GM12878 (cell line): ENCODE measurements at regions not wholly inside any gene's neighbourhood (a gene's known extent, or its start where the extent isn't known, plus 50 kb on each side); places are given as distances from the start of the nearest gene placed in this dataset.

Experiments used
- ATAC-seq: fragments of 200-7000 bp; cut with Tn5 transposase; 3 replicates; pipeline ENCODE4 v1.9.1; 2020; ENCODE audit warnings: mild to moderate bottlenecking, moderate library complexity
- BruUV-seq: library from RNA; stranded (reverse); fragments of 400-500 nt; replicated peaks from 2 replicates; lab custom pipeline; 2021; lab: Mats Ljungman, UMichigan
- CTCF ChIA-PET: fragments of 300-600 bp; sonication (Branson Sonifier 250); formaldehyde crosslinking; extraction: SDS; loops from one replicate; lab custom pipeline; 2021; ENCODE audit warnings: inconsistent platforms; lab: Yijun Ruan, JAX
- POLR2A ChIA-PET: fragments of 350-600 bp; formaldehyde crosslinking; extraction: SDS; loops from one replicate; lab custom pipeline; 2021; ENCODE audit warnings: inconsistent platforms; lab: Charles Lee
- RAD21 ChIA-PET: fragments of 300-600 bp; sonication (Branson Sonifier 250); formaldehyde crosslinking; loops from one replicate; lab custom pipeline; 2023; ENCODE audit warnings: antibody characterized with exemption; ENCODE audit not compliant: unreplicated experiment; lab: Charles Lee
- SMC1A ChIA-PET: fragments of 300-600 bp; sonication (Branson Sonifier 250); formaldehyde crosslinking; loops from one replicate; lab custom pipeline; 2023; ENCODE audit not compliant: unreplicated experiment, uncharacterized antibody; lab: Charles Lee
- DNase-seq: peaks from one replicate; pipeline ENCODE4 v3.0.0-alpha.2; 2011; ENCODE audit warnings: low read depth, low spot score
- FAIRE-seq: peaks from 3 replicates; lab custom pipeline; 2011; peaks lifted over from hg19 to GRCh38; lab: Jason Lieb, UNC
- H2AFZ ChIP-seq: 2 replicates; pipeline ENCODE4 v1.6.0; 2011; ENCODE audit warnings: low read depth, low read length, control low read depth; ENCODE audit not compliant: control insufficient read depth
- H3K27ac ChIP-seq: 2 replicates; pipeline ENCODE4 v1.5.1; 2011; ENCODE audit warnings: control low read depth; ENCODE audit not compliant: control insufficient read depth, insufficient read depth
- H3K27me3 ChIP-seq, 2 experiments: replicated peaks in 1 of 2; 2 replicates each; pipeline versions ENCODE4 v1.6.0 to v1.6.1; 2011; ENCODE audit warnings: low read length in 1 of 2; ENCODE audit not compliant: control insufficient read depth in 2 of 2, insufficient read depth in 2 of 2
- H3K36me3 ChIP-seq, 2 experiments: 2 replicates each; pipeline ENCODE4 v1.5.1; 2011; ENCODE audit warnings: low read length in 1 of 2; ENCODE audit not compliant: control insufficient read depth in 2 of 2, insufficient read depth in 2 of 2
- H3K4me1 ChIP-seq: 2 replicates; pipeline ENCODE4 v1.6.1; 2011; ENCODE audit warnings: mild to moderate bottlenecking, low read length, moderate library complexity, mixed read lengths; ENCODE audit not compliant: control insufficient read depth, insufficient read depth
- H3K4me2 ChIP-seq: 2 replicates; pipeline ENCODE4 v1.6.0; 2011; ENCODE audit warnings: control low read depth; ENCODE audit not compliant: control insufficient read depth, insufficient read depth
- H3K4me3 ChIP-seq: fragments of 200-600 bp; sonication (generic); 2 replicates; pipeline ENCODE4 v1.5.1; 2016
- H3K79me2 ChIP-seq: 2 replicates; pipeline ENCODE4 v1.6.0; 2011; ENCODE audit warnings: low read length; ENCODE audit not compliant: control insufficient read depth, insufficient read depth
- H3K9ac ChIP-seq: 2 replicates; pipeline ENCODE4 v1.8.0; 2011; ENCODE audit warnings: low read length, control low read depth, mixed read lengths; ENCODE audit not compliant: control insufficient read depth, insufficient read depth
- H3K9me3 ChIP-seq: replicated peaks from 3 replicates; pipeline ENCODE4 v1.5.1; 2011; ENCODE audit warnings: mild to moderate bottlenecking, low read length; ENCODE audit not compliant: control insufficient read depth, insufficient read depth
- H4K20me1 ChIP-seq: 2 replicates; pipeline ENCODE4 v1.6.0; 2011; ENCODE audit not compliant: control insufficient read depth, insufficient read depth
- BHLHE40 ChIP-seq, 2 experiments: fragments of 450-650 bp in 1 of 2; IDR thresholded peaks; 2 replicates each; pipeline ENCODE4 v1.6.1; 2011 to 2017; ENCODE audit warnings: low read depth in 2 of 2, borderline replicate concordance in 1 of 2, improper control_type of control experiment in 1 of 2, low read length in 1 of 2, mild to moderate bottlenecking in 1 of 2
- FOS ChIP-seq: IDR thresholded peaks from 3 replicates; pipeline ENCODE4 v1.6.1; 2011; ENCODE audit warnings: borderline replicate concordance; ENCODE audit not compliant: insufficient read length; ENCODE audit errors: extremely low read depth
- FOXM1 ChIP-seq: IDR thresholded peaks from 2 replicates; pipeline ENCODE4 v1.6.1; 2012; ENCODE audit warnings: low read depth, mild to moderate bottlenecking, inconsistent platforms, low read length, moderate library complexity
- GATAD2B ChIP-seq: fragments of 450-650 bp; conservative IDR thresholded peaks from 2 replicates; pipeline ENCODE4 v1.6.1; 2017; ENCODE audit warnings: low read depth, mild to moderate bottlenecking, moderate library complexity
- LARP7 ChIP-seq: fragments of 450-650 bp; IDR thresholded peaks from 2 replicates; pipeline ENCODE4 v1.6.1; 2017; ENCODE audit warnings: mild to moderate bottlenecking
- MTA2 ChIP-seq: fragments of 450-650 bp; IDR thresholded peaks from 2 replicates; pipeline ENCODE4 v1.6.1; 2016; ENCODE audit warnings: low read depth, mild to moderate bottlenecking, moderate library complexity
- RELA ChIP-seq: fragments of 450-650 bp; IDR thresholded peaks from 2 replicates; pipeline ENCODE4 v1.8.0; 2014; ENCODE audit warnings: borderline replicate concordance; ENCODE audit not compliant: partially characterized antibody
- SMAD5 ChIP-seq: IDR thresholded peaks from 2 replicates; pipeline ENCODE4 v1.6.1; 2016; ENCODE audit warnings: antibody characterized with exemption, low read depth
- WGBS: methylation state at CpG from one replicate; pipeline ENCODE4 v1.1.6; 2016; ENCODE audit warnings: low lambda C conversion rate; ENCODE audit not compliant: insufficient replicate concordance, insufficient coverage; ENCODE audit errors: missing lambda C conversion rate; 5-methylcytosine and 5-hydroxymethylcytosine counted together
- in situ Hi-C: fragments of 300-500 bp; cut with MboI; formaldehyde crosslinking; loops from 9 replicates; pipeline ENCODE4 v1.14.3; 2018; ENCODE audit warnings: mixed read lengths
- intact Hi-C: fragments of 100-400 bp; cut with micrococcal nuclease; formaldehyde crosslinking; loops from one replicate; pipeline ENCODE4 v1.14.2; 2022; ENCODE audit not compliant: unreplicated experiment

DNA sequence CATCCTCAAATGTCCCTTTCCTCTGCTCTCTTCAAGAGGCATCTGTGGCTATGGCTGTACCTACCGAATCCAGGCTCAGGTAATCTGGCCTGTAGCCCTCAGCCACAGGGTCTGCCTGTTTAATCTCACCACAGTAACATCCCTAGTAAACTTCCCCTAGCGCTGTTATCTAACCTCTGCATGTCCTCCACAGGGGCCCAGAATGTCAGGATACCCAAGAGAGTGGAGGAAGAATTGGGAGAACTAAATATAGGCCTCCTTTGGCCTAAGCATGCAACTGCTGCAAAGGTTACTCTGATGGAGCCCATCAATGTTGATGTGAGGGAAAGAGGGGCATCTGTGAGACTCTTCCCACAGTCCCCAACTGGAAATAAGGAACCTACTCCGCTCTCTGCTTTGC is 63.2 kb upstream of the IFNG-AS1 start:
- DNase-seq, result no peak
- TF ChIP-seq MTA2, result no peak
- TF ChIP-seq SMAD5, result no peak
- TF ChIP-seq LARP7, result no peak
- H3K9me3 ChIP-seq, result no peaks in the 10 kb centered on the region
- ChIA-PET POLR2A (interaction anchor here (0.7 kb wide), 1 partner anchor 1108 kb away, joined by 6 read pairs; no protein-coding TSS in a partner anchor), CTCF (no interaction called here), SMC1A (interaction anchor here (0.6 to 1.5 kb wide), 2 partner anchors 8 to 424 kb away, joined by 3 to 4 read pairs; no protein-coding TSS in a partner anchor), RAD21 (interaction anchor here (1.0 to 1.5 kb wide), 2 partner anchors 10 to 17 kb away, joined by 3 to 4 read pairs; no protein-coding TSS in a partner anchor)
- in situ Hi-C loops (no loop called here), intact Hi-C loops (no loop called here)
- H3K4me1 ChIP-seq, result no peaks in the 10 kb centered on the region
- no peak overlapping the region for H3K4me3 ChIP-seq
- no peaks in the 10 kb centered on the region for H4K20me1 ChIP-seq
- no peak for ATAC-seq
- H3K9ac ChIP-seq, result no peak overlapping the region
- no peak overlapping the region for H3K27ac ChIP-seq
- H2AFZ ChIP-seq, result no peak overlapping the region
- no peaks in the 10 kb centered on the region for H3K36me3 ChIP-seq
- H3K4me2 ChIP-seq, result no peak overlapping the region
- H3K79me2 ChIP-seq, result no peaks in the 10 kb centered on the region
- 60% methylated on average over 3 of the region's 3 CpGs for WGBS
- no peak for FAIRE-seq
- peaks cover 0 to 1% of the 10 kb centered on the region in 2 experiments; a peak in 2 of 4 replicates for H3K27me3 ChIP-seq
- no TSS peak for BruUV-seq

DNA sequence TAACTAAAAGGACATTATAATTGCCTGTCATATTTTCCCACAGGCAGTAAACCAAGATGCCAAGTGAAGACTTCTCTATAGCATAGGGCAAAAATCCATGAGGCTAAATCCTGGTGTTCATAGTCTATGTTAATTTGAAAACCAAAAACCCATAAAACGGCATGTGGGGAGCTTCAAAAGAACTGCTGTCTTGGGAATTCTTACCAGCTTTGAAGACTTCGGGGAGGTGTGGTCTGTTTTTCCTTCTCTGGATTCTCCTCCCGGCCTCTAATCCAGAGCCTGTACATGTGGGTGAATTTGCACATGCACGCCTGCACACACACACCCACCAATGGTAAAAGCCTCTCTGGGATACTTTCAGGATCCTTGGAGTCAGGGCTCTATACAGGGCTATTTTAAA is 61.9 kb upstream of the IFNG-AS1 start:
- in situ Hi-C loops, result no loop called here
- BruUV-seq, result no TSS peak

More for the DNA sequence above, 61.9 kb upstream of the IFNG-AS1 start:
- DNase-seq (no peak), FAIRE-seq (no peak), ATAC-seq (no peak)
- H3K79me2 ChIP-seq, result no peaks in the 10 kb centered on the region
- no peaks in the 10 kb centered on the region for H3K4me1 ChIP-seq
- H3K4me3 ChIP-seq, result no peak overlapping the region
- H3K4me2 ChIP-seq, result no peak overlapping the region
- no peaks in the 10 kb centered on the region for H3K9me3 ChIP-seq
- H4K20me1 ChIP-seq, result no peaks in the 10 kb centered on the region
- no peak overlapping the region for H2AFZ ChIP-seq
- TF ChIP-seq GATAD2B (no peak), BHLHE40 (IDR thresholded peaks at IDR 0.05; ENCODE audit: borderline replicate concordance in 1 of 2, low read depth in 2 of 2, low read length in 1 of 2) (no peak), FOXM1 (no peak), RELA (no peak), FOS (no peak)
- H3K36me3 ChIP-seq, result no peaks in the 10 kb centered on the region
- H3K27ac ChIP-seq, result no peak overlapping the region
- SMC1A ChIA-PET, result interaction anchor here (1.0 to 1.5 kb wide), 7 partner anchors 9 to 767 kb away, joined by 3 to 4 read pairs (median 3); no protein-coding TSS in a partner anchor
- WGBS, result 69% methylated on average over 4 of the region's 4 CpGs
- RAD21 ChIA-PET, result no interaction called here
- no peak overlapping the region for H3K9ac ChIP-seq
- intact Hi-C loops, result no loop called here
- peaks cover 0 to 1% of the 10 kb centered on the region in 2 experiments; a peak in 2 of 4 replicates for H3K27me3 ChIP-seq
- CTCF ChIA-PET, result interaction anchor here (0.6 to 1.4 kb wide), 2 partner anchors 15 to 308 kb away, joined by 3 to 6 read pairs; no protein-coding TSS in a partner anchor
- POLR2A ChIA-PET, result no interaction called here
